ENCODE measurements at regions not wholly inside any gene's neighbourhood (a gene's known extent, or its start where the extent isn't known, plus 50 kb on each side); places are given as distances from the start of the nearest gene placed in this dataset.

GRCh38 chr20:63100926-63101699, 94.3 kb upstream of the BHLHE23 start:
- DNase-seq (ENCODE audit: low read depth, low spot score) = no peak
- Histone ChIP-seq H3K9me1 (replicated peaks; ENCODE audit: control insufficient read depth, extremely low read depth, insufficient read depth, low read length) (no peaks in the 10 kb centered on the region), H3K4me3 (replicated peaks in 1 of 3; ENCODE audit: insufficient read depth in 1 of 3, low read depth in 1 of 3, low read length in 3 of 3) (no peak overlapping the region), H3K4me2 (ENCODE audit: insufficient read depth, low read length) (no peak overlapping the region), H3K9me3 (replicated peaks; ENCODE audit: control insufficient read depth, insufficient read depth, low read length) (no peaks in the 10 kb centered on the region), H3K9ac (replicated peaks; ENCODE audit: extremely low read depth, insufficient read depth, low read length) (no peak overlapping the region), H3K27me3 (ENCODE audit: control insufficient read depth in 2 of 2, insufficient read depth in 2 of 2, low read length in 2 of 2) (no peaks in the 10 kb centered on the region), H3K27ac (ENCODE audit: insufficient read depth, low read depth, low read length) (no peak overlapping the region), H3K4me1 (ENCODE audit: control insufficient read depth, extremely low read depth, insufficient read depth, low read length) (peaks cover 4% of the 10 kb centered on the region), H4K20me1 (replicated peaks; ENCODE audit: control insufficient read depth, extremely low read depth, insufficient read depth, low read length) (no peaks in the 10 kb centered on the region), H3K36me3 (ENCODE audit: control insufficient read depth in 2 of 2, extremely low read depth in 1 of 2, insufficient read depth in 2 of 2, low read length in 2 of 2) (no peaks in the 10 kb centered on the region), H2AFZ (ENCODE audit: low read depth, low read length) (no peak overlapping the region), H3K79me2 (ENCODE audit: control insufficient read depth, insufficient read depth, low read length) (no peaks in the 10 kb centered on the region)
- no TSS peak for BruUV-seq (replicated peaks)
- TF ChIP-seq, protein P1, sequence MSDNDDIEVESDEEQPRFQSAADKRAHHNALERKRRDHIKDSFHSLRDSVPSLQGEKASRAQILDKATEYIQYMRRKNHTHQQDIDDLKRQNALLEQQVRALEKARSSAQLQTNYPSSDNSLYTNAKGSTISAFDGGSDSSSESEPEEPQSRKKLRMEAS (IDR thresholded peaks at IDR 0.05; ENCODE audit: insufficient read depth, insufficient read length) = no peak
- no peak for TF ChIP-seq FOS (IDR thresholded peaks at IDR 0.05; ENCODE audit: borderline replicate concordance, insufficient read depth, low read length)
- no peak for TF ChIP-seq CTCF (IDR thresholded peaks at IDR 0.05; ENCODE audit: extremely low read depth in 1 of 2, insufficient read depth in 1 of 2, low read depth in 1 of 2, low read length in 2 of 2)
- no peak for TF ChIP-seq MYC (IDR thresholded peaks at IDR 0.05; ENCODE audit: low read depth, low read length)
- ChIA-PET CTCF (no interaction called here), POLR2A (no interaction called here)
- no peak for FAIRE-seq
- intact Hi-C loops (cut with micrococcal nuclease) (no loop called here), dilution Hi-C loops (cut with MboI; ENCODE audit: extremely low pct_ligation_motif_present, low sequenced_read_pairs) (no loop called here)
